ENCODE measurements at regions not wholly inside any gene's neighbourhood (a gene's known extent, or its start where the extent isn't known, plus 50 kb on each side); places are given as distances from the start of the nearest gene placed in this dataset.

GRCh38 chr1:2933431-2934155 lies 87.7 kb upstream of the ACTRT2 start:
- DNase-seq (ENCODE audit: low spot score) = no peak

- DNase-seq (ENCODE audit: low spot score) = no peak
These were observed 87.1 kb upstream of the ACTRT2 start for GRCh38 chr1:2934156-2934540.

- DNase-seq (ENCODE audit: low spot score) = no peak
These were observed 86.6 kb upstream of the ACTRT2 start for GRCh38 chr1:2934642-2935081.

- no peak for DNase-seq (ENCODE audit: low spot score)
These were observed 86.1 kb upstream of the ACTRT2 start for GRCh38 chr1:2935184-2935583.

- DNase-seq (ENCODE audit: low spot score) = no peak
These were observed 85.4 kb upstream of the ACTRT2 start for GRCh38 chr1:2935751-2936390.

- DNase-seq (ENCODE audit: low spot score) = no peak
These were observed 84.4 kb upstream of the ACTRT2 start for GRCh38 chr1:2936559-2937515.

GRCh38 chr1:2937805-2938204 lies 83.5 kb upstream of the ACTRT2 start:
- no peak for DNase-seq (ENCODE audit: low spot score)

- no peak for DNase-seq (ENCODE audit: low spot score)
These were observed 82.2 kb upstream of the ACTRT2 start for GRCh38 chr1:2939041-2939552.

- no peak for DNase-seq (ENCODE audit: low spot score)
These were observed 81.1 kb upstream of the ACTRT2 start for GRCh38 chr1:2940178-2940577.

GRCh38 chr1:2941040-2941439 lies 80.2 kb upstream of the ACTRT2 start:
- DNase-seq (ENCODE audit: low spot score) = no peak

- DNase-seq (ENCODE audit: low spot score) = no peak
These were observed 79.4 kb upstream of the ACTRT2 start for GRCh38 chr1:2941907-2942306.

- no peak for DNase-seq (ENCODE audit: low spot score)
These were observed 78.9 kb upstream of the ACTRT2 start for GRCh38 chr1:2942410-2942809.

GRCh38 chr1:2943686-2944260 lies 77.5 kb upstream of the ACTRT2 start:
- DNase-seq (ENCODE audit: low spot score) = no peak

- no peak for DNase-seq (ENCODE audit: low spot score)
These were observed 76.6 kb upstream of the ACTRT2 start for GRCh38 chr1:2944705-2945104.

- no peak for DNase-seq (ENCODE audit: low spot score)
These were observed 75.4 kb upstream of the ACTRT2 start for GRCh38 chr1:2945821-2946231.

GRCh38 chr1:2946291-2946690 lies 75.0 kb upstream of the ACTRT2 start:
- DNase-seq (ENCODE audit: low spot score) = no peak

- no peak for DNase-seq (ENCODE audit: low spot score)
These were observed 74.1 kb upstream of the ACTRT2 start for GRCh38 chr1:2946999-2947690.

- DNase-seq (ENCODE audit: low spot score) = no peak
These were observed 73.1 kb upstream of the ACTRT2 start for GRCh38 chr1:2948001-2948750.

GRCh38 chr1:2948751-2949680 lies 72.3 kb upstream of the ACTRT2 start:
- no peak for DNase-seq (ENCODE audit: low spot score)

All from HT-29 (cell line).